Panc1 (cell line): ENCODE measurements at regions not wholly inside any gene's neighbourhood (a gene's known extent, or its start where the extent isn't known, plus 50 kb on each side); places are given as distances from the start of the nearest gene placed in this dataset.

Experiments used
- ATAC-seq: fragments of 200-7000 bp; cut with Tn5 transposase; 2 replicates; pipeline ENCODE4 v1.9.1; 2020; ENCODE audit warnings: mild to moderate bottlenecking, moderate library complexity
- BruUV-seq: library from RNA; stranded (reverse); fragments of 400-500 nt; replicated peaks from 2 replicates; lab custom pipeline; 2021; lab: Mats Ljungman, UMichigan
- CTCF ChIA-PET: fragments of 300-600 bp; sonication (Branson Sonifier 250); formaldehyde crosslinking; loops from one replicate; lab custom pipeline; 2022; ENCODE audit warnings: antibody characterized with exemption; lab: Charles Lee
- POLR2A ChIA-PET: fragments of 300-600 bp; sonication (Branson Sonifier 250); formaldehyde crosslinking; loops from one replicate; lab custom pipeline; 2022; ENCODE audit warnings: antibody characterized with exemption; lab: Charles Lee
- DNase-seq: peaks from one replicate; pipeline ENCODE4 v3.0.0-alpha.2; 2010; ENCODE audit warnings: low read depth, low spot score
- H3K27ac ChIP-seq: 2 replicates; pipeline ENCODE4 v1.5.1; 2011; ENCODE audit warnings: mild to moderate bottlenecking, low read length, inconsistent platforms
- H3K27me3 ChIP-seq: fragments of 200-500 bp; sonication (Bioruptor generic); 2 replicates; pipeline ENCODE4 v1.6.0; 2014; ENCODE audit warnings: low read length, inconsistent platforms; ENCODE audit not compliant: control insufficient read depth, insufficient read depth
- H3K36me3 ChIP-seq: fragments of 200-500 bp; sonication (Bioruptor generic); 2 replicates; pipeline ENCODE4 v1.5.1; 2014; ENCODE audit warnings: inconsistent platforms, mild to moderate bottlenecking, low read length, moderate library complexity; ENCODE audit not compliant: control insufficient read depth, insufficient read depth
- H3K4me1 ChIP-seq: 2 replicates; pipeline ENCODE4 v1.5.1; 2011; ENCODE audit warnings: inconsistent platforms, mild to moderate bottlenecking, low read length, moderate library complexity; ENCODE audit not compliant: control insufficient read depth, insufficient read depth
- H3K4me3 ChIP-seq, 2 experiments: 2 replicates each; pipeline ENCODE4 v1.5.1; 2011 to 2012; ENCODE audit warnings: low read depth in 2 of 2, low read length in 2 of 2, mild to moderate bottlenecking in 2 of 2, inconsistent platforms in 1 of 2, moderate library complexity in 1 of 2
- H3K9me3 ChIP-seq: fragments of 200-500 bp; sonication (Bioruptor generic); 2 replicates; pipeline ENCODE4 v1.5.1; 2014; ENCODE audit warnings: low read depth, mild to moderate bottlenecking, inconsistent platforms, low read length, moderate library complexity; ENCODE audit not compliant: control insufficient read depth, insufficient read depth
- POLR2AphosphoS5 ChIP-seq: IDR thresholded peaks from 2 replicates; pipeline ENCODE4 v1.6.1; 2012; ENCODE audit warnings: mild to moderate bottlenecking, low read depth, low read length, moderate library complexity
- SIN3A ChIP-seq: IDR thresholded peaks from 2 replicates; pipeline ENCODE4 v1.6.1; 2012; ENCODE audit warnings: low read depth, mild to moderate bottlenecking, low read length, moderate library complexity, borderline replicate concordance; ENCODE audit not compliant: insufficient read depth
- TCF7L2 ChIP-seq: IDR thresholded peaks from 2 replicates; pipeline ENCODE4 v1.6.1; 2011; ENCODE audit warnings: mild to moderate bottlenecking, low read depth, low read length, inconsistent platforms
- in situ Hi-C: cut with HindIII; loops from 2 replicates; pipeline ENCODE4 v1.10.0; 2016; ENCODE audit warnings: low sequenced_read_pairs, low pct_unique_long_range_greater_than_20kb
- intact Hi-C: fragments of 100-400 bp; cut with micrococcal nuclease; formaldehyde crosslinking; loops from one replicate; pipeline ENCODE4 v1.10.0; 2022; ENCODE audit not compliant: unreplicated experiment
- TF ChIP-seq, protein P1 (sequence below), 2 experiments: IDR thresholded peaks; 2 replicates each; pipeline ENCODE4 v1.6.1; 2011 to 2012; ENCODE audit warnings: low read depth in 2 of 2, control low read depth in 1 of 2, low read length in 1 of 2, mild to moderate bottlenecking in 1 of 2, moderate library complexity in 1 of 2; ENCODE audit not compliant: insufficient read depth in 1 of 2
- TF ChIP-seq, protein P2 (sequence below): fragments of 450-650 bp; IDR thresholded peaks from 2 replicates; pipeline ENCODE4 v1.5.1; 2017; ENCODE audit warnings: mild to moderate bottlenecking

DNA sequence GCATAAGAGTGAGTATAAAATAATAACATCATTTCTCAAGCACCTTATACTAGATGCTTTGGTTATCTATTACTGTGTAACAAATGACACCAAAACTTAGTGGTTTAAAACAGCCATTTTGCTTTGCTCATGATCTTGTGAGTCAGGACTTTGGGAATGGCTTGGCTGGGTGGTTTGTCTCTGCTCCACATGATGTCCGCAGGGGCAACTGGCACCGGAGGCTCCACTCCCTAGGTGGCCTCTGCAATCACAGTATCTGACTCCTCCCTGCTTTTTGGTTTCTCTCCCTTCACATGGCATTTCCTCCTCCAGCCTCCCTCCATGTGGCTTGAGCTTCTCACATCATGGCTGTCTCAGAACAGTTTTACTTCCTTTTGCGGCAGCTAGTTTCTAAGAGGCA lies 259.5 kb downstream of the GAS1 start:
- TF ChIP-seq, protein P1, sequence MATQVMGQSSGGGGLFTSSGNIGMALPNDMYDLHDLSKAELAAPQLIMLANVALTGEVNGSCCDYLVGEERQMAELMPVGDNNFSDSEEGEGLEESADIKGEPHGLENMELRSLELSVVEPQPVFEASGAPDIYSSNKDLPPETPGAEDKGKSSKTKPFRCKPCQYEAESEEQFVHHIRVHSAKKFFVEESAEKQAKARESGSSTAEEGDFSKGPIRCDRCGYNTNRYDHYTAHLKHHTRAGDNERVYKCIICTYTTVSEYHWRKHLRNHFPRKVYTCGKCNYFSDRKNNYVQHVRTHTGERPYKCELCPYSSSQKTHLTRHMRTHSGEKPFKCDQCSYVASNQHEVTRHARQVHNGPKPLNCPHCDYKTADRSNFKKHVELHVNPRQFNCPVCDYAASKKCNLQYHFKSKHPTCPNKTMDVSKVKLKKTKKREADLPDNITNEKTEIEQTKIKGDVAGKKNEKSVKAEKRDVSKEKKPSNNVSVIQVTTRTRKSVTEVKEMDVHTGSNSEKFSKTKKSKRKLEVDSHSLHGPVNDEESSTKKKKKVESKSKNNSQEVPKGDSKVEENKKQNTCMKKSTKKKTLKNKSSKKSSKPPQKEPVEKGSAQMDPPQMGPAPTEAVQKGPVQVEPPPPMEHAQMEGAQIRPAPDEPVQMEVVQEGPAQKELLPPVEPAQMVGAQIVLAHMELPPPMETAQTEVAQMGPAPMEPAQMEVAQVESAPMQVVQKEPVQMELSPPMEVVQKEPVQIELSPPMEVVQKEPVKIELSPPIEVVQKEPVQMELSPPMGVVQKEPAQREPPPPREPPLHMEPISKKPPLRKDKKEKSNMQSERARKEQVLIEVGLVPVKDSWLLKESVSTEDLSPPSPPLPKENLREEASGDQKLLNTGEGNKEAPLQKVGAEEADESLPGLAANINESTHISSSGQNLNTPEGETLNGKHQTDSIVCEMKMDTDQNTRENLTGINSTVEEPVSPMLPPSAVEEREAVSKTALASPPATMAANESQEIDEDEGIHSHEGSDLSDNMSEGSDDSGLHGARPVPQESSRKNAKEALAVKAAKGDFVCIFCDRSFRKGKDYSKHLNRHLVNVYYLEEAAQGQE (IDR thresholded peaks at IDR 0.05; ENCODE audit: insufficient read depth in 1 of 2, low read depth in 2 of 2, low read length in 1 of 2), result no peak
- TF ChIP-seq SIN3A, result no peak
- no peak for TF ChIP-seq TCF7L2
- TF ChIP-seq, protein P2, sequence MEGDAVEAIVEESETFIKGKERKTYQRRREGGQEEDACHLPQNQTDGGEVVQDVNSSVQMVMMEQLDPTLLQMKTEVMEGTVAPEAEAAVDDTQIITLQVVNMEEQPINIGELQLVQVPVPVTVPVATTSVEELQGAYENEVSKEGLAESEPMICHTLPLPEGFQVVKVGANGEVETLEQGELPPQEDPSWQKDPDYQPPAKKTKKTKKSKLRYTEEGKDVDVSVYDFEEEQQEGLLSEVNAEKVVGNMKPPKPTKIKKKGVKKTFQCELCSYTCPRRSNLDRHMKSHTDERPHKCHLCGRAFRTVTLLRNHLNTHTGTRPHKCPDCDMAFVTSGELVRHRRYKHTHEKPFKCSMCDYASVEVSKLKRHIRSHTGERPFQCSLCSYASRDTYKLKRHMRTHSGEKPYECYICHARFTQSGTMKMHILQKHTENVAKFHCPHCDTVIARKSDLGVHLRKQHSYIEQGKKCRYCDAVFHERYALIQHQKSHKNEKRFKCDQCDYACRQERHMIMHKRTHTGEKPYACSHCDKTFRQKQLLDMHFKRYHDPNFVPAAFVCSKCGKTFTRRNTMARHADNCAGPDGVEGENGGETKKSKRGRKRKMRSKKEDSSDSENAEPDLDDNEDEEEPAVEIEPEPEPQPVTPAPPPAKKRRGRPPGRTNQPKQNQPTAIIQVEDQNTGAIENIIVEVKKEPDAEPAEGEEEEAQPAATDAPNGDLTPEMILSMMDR, result no peak
- no peak for TF ChIP-seq POLR2AphosphoS5
- no peaks in the 10 kb centered on the region for H3K36me3 ChIP-seq
- H3K4me1 ChIP-seq, result no peaks in the 10 kb centered on the region
- DNase-seq (no peak), ATAC-seq (no peak)
- no TSS peak for BruUV-seq
- no peak overlapping the region for H3K4me3 ChIP-seq
- no peaks in the 10 kb centered on the region for H3K27me3 ChIP-seq
- ChIA-PET CTCF (interaction anchor here (0.7 kb wide), 1 partner anchor 155 kb away, joined by 9 read pairs; no protein-coding TSS in a partner anchor), POLR2A (no interaction called here)
- in situ Hi-C loops (no loop called here), intact Hi-C loops (no loop called here)
- no peaks in the 10 kb centered on the region for H3K9me3 ChIP-seq
- H3K27ac ChIP-seq, result no peak overlapping the region

DNA sequence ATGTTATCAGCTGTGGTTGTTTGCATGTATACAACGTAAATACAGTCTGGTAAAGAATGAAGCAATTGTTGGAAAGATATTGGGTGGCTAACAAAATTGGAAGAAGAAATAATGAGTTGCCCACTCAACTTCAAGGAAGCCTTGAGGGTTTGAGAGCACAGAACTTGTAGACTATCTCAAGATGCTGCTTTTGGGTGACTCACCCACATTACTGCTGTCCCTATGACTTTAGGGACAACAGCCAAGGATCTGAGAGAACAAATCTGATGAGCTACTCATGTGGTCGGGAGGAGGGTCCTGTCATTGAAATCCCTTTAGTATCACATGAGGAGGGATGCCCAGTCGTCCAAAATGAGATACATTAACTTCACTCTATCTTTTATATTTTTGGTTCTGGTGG lies 261.8 kb downstream of the GAS1 start:
- ChIA-PET POLR2A (no interaction called here), CTCF (no interaction called here)
- DNase-seq, result no peak
- Histone ChIP-seq H3K27ac (no peak overlapping the region), H3K36me3 (no peaks in the 10 kb centered on the region), H3K27me3 (no peaks in the 10 kb centered on the region), H3K9me3 (no peaks in the 10 kb centered on the region), H3K4me3 (no peak overlapping the region), H3K4me1 (no peaks in the 10 kb centered on the region)
- in situ Hi-C loops (no loop called here), intact Hi-C loops (no loop called here)
- BruUV-seq, result no TSS peak
- no peak for ATAC-seq
- TF ChIP-seq, protein P2, result no peak
- TF ChIP-seq TCF7L2, result no peak
- TF ChIP-seq, protein P1 (IDR thresholded peaks at IDR 0.05; ENCODE audit: insufficient read depth in 1 of 2, low read depth in 2 of 2, low read length in 1 of 2), result no peak
- no peak for TF ChIP-seq POLR2AphosphoS5
- no peak for TF ChIP-seq SIN3A
